BJ (cell line): ENCODE measurements at regions not wholly inside any gene's neighbourhood (a gene's known extent, or its start where the extent isn't known, plus 50 kb on each side); places are given as distances from the start of the nearest gene placed in this dataset.
"Not testable (repeated sequence)": the region's sequence is repeated elsewhere in the genome, so short reads cannot be mapped to it uniquely, and the experiment has no call there.

Experiments
- CTCF ChIA-PET: fragments of 350-600 bp; formaldehyde crosslinking; extraction: SDS; loops from one replicate; lab custom pipeline; 2021; ENCODE audit warnings: antibody characterized with exemption, inconsistent platforms; lab: Yijun Ruan, JAX
- POLR2A ChIA-PET: fragments of 300-600 bp; sonication (Branson Sonifier 250); formaldehyde crosslinking; extraction: SDS; loops from one replicate; lab custom pipeline; 2021; ENCODE audit warnings: antibody characterized with exemption; lab: Charles Lee
- DNase-seq: peaks from one replicate; pipeline ENCODE4 v3.0.0-alpha.2; 2011; ENCODE audit warnings: low read depth
- H3K27me3 ChIP-seq: 2 replicates; pipeline ENCODE4 v1.6.0; 2011; ENCODE audit warnings: low read length; ENCODE audit not compliant: control insufficient read depth, insufficient read depth
- H3K36me3 ChIP-seq: 2 replicates; pipeline ENCODE4 v1.5.1; 2011; ENCODE audit warnings: low read length; ENCODE audit not compliant: control insufficient read depth, insufficient read depth
- H3K4me3 ChIP-seq: 2 replicates; pipeline ENCODE4 v1.5.1; 2011; ENCODE audit warnings: low read depth, mild to moderate bottlenecking, control low read depth, low read length
- CTCF ChIP-seq: IDR thresholded peaks from 2 replicates; pipeline ENCODE4 v1.5.1; 2011; ENCODE audit warnings: low read depth, mild to moderate bottlenecking, control low read depth, inconsistent platforms, low read length, moderate library complexity; ENCODE audit not compliant: insufficient read depth

- Histone ChIP-seq H3K36me3 (no peaks in the 10 kb centered on the region), H3K27me3 (no peaks in the 10 kb centered on the region), H3K4me3 (no peak overlapping the region)
- ChIA-PET POLR2A (no interaction called here), CTCF (no interaction called here)
- TF ChIP-seq CTCF: no peak
- no peak for DNase-seq
Observed at GRCh38 chr12:100083308-100083707, 59.4 kb downstream of the BLTP3B start.

GRCh38 chr12:100078777-100079176, 63.9 kb downstream of the BLTP3B start:
- H3K4me3 ChIP-seq, H3K27me3 ChIP-seq, H3K36me3 ChIP-seq, DNase-seq, POLR2A ChIA-PET, CTCF ChIA-PET: not testable (repeated sequence)

- DNase-seq: no peak
- POLR2A ChIA-PET: no interaction called here
- Histone ChIP-seq H3K27me3 (no peaks in the 10 kb centered on the region), H3K36me3 (no peaks in the 10 kb centered on the region), H3K4me3 (no peak overlapping the region)
- CTCF ChIA-PET: interaction anchor here (1.5 kb wide), 1 partner anchor 60 kb away, joined by 3 read pairs; no protein-coding TSS in a partner anchor
- peak; percentile 26; the same call in 1 of the 2 replicates for TF ChIP-seq CTCF
Observed at GRCh38 chr12:100077367-100077766, 65.3 kb downstream of the BLTP3B start.

GRCh38 chr12:100075598-100075997, 67.1 kb downstream of the BLTP3B start:
- Histone ChIP-seq H3K27me3 (no peaks in the 10 kb centered on the region), H3K4me3 (no peak overlapping the region), H3K36me3 (no peaks in the 10 kb centered on the region)
- ChIA-PET CTCF (interaction anchor here (1.1 kb wide), 1 partner anchor 17 kb away, joined by 3 read pairs; no protein-coding TSS in a partner anchor), POLR2A (no interaction called here)
- no peak for TF ChIP-seq CTCF
- DNase-seq: no peak

GRCh38 chr12:100069795-100070194, 72.9 kb downstream of the BLTP3B start:
- Histone ChIP-seq H3K27me3 (no peaks in the 10 kb centered on the region), H3K36me3 (no peaks in the 10 kb centered on the region), H3K4me3 (no peak overlapping the region)
- DNase-seq: no peak
- POLR2A ChIA-PET: interaction anchor here (0.7 kb wide), 1 partner anchor 59 kb away, joined by 3 read pairs; no protein-coding TSS in a partner anchor
- CTCF ChIA-PET: interaction anchor here (1.3 kb wide), 1 partner anchor 8 kb away, joined by 4 read pairs; no protein-coding TSS in a partner anchor
- TF ChIP-seq CTCF: no peak

GRCh38 chr12:100068305-100068704, 74.4 kb downstream of the BLTP3B start:
- Histone ChIP-seq H3K4me3 (no peak overlapping the region), H3K27me3 (no peaks in the 10 kb centered on the region), H3K36me3 (no peaks in the 10 kb centered on the region)
- CTCF ChIA-PET: interaction anchor here (2.2 kb wide), 1 partner anchor 10 kb away, joined by 7 read pairs; no protein-coding TSS in a partner anchor
- no peak for TF ChIP-seq CTCF
- DNase-seq: no peak
- POLR2A ChIA-PET: no interaction called here
